ENCODE measurements at regions not wholly inside any gene's neighbourhood (a gene's known extent, or its start where the extent isn't known, plus 50 kb on each side); places are given as distances from the start of the nearest gene placed in this dataset.

DNA sequence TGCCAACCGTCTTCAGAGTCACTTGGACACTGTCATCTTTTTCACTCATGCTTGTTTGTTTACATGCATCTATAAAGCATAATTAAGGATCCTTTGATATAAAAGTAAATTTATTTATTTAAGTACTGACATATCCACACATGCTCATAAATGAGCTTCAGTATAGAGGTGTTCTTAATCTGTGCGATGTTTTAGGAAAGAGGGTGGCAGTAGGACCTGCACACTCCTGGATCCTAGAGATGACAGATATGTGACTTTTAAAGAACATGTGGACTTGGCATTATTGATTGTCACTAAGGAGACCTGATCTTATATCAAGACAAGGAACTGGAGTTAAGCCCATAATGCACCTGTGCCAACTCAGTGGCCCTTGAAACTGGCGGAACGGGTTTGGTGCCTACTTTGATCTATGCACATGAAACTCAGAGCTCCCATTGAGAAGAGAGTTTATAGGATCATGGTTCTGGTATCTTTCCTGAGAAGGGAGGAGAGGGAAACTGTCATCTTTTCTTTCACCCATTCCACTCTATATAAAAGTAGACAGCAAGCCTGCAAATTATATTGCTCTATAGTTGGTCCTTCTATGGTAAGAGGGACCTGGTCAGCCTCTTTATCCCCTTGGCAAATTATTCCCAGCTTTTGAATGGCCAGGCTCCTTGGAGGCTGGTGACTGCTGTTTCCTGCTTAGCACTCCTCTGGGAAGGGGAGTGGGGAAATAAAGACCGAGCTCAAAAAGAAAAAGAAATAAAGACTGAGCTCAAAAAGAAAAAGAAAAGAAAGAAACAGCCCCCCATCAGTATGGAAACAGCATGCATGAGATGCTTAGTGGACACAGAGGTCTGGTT, 57.8 kb upstream of the LIFR start:
- no peak overlapping the region for H3K27ac ChIP-seq
- no peaks in the 10 kb centered on the region for H3K9me3 ChIP-seq
- H3K36me3 ChIP-seq, result no peaks in the 10 kb centered on the region
- DNase-seq (ENCODE audit: low spot score) (no peak), ATAC-seq (ENCODE audit: insufficient number of reproducible peaks, low FRiP score, low read depth) (no peak)
- peaks cover 0 to 5% of the 10 kb centered on the region in 2 donors for H3K4me1 ChIP-seq (ENCODE audit: control insufficient read depth in 1 of 2, low read depth in 2 of 2)
- no peak overlapping the region for H3K4me3 ChIP-seq
- TF ChIP-seq, protein P1, sequence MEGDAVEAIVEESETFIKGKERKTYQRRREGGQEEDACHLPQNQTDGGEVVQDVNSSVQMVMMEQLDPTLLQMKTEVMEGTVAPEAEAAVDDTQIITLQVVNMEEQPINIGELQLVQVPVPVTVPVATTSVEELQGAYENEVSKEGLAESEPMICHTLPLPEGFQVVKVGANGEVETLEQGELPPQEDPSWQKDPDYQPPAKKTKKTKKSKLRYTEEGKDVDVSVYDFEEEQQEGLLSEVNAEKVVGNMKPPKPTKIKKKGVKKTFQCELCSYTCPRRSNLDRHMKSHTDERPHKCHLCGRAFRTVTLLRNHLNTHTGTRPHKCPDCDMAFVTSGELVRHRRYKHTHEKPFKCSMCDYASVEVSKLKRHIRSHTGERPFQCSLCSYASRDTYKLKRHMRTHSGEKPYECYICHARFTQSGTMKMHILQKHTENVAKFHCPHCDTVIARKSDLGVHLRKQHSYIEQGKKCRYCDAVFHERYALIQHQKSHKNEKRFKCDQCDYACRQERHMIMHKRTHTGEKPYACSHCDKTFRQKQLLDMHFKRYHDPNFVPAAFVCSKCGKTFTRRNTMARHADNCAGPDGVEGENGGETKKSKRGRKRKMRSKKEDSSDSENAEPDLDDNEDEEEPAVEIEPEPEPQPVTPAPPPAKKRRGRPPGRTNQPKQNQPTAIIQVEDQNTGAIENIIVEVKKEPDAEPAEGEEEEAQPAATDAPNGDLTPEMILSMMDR (IDR thresholded peaks at IDR 0.05), result no peak
- H3K27me3 ChIP-seq (replicated peaks; ENCODE audit: insufficient read depth), result no peaks in the 10 kb centered on the region

DNA sequence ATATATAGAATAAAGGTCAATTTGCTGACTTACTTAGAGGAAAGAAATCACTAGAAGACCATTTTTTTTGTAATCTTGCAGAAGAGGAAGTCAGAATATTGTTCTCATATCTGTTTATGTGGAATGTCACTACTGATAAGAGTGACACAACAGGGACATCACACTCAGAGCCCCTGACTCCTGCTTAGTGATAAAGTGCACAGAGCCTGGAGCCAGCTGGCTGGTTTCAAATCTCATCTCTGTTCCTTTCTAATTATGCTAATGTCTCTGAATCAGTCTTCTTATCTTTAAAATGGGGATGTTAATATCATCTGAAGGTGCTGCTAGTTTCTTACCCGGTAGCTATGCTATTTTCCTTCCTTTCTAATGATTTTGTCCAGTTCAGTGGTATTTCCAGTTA, 58.6 kb upstream of the LIFR start:
- TF ChIP-seq, protein P1 (IDR thresholded peaks at IDR 0.05), result no peak
- ATAC-seq (ENCODE audit: insufficient number of reproducible peaks, low FRiP score, low read depth), result no peak
- Histone ChIP-seq H3K27me3 (replicated peaks; ENCODE audit: insufficient read depth) (no peaks in the 10 kb centered on the region), H3K4me3 (no peak overlapping the region), H3K27ac (no peak overlapping the region), H3K9me3 (no peaks in the 10 kb centered on the region), H3K4me1 (ENCODE audit: control insufficient read depth in 1 of 2, low read depth in 2 of 2) (peaks cover 0 to 5% of the 10 kb centered on the region in 2 donors), H3K36me3 (no peaks in the 10 kb centered on the region)
- no peak for DNase-seq (ENCODE audit: low spot score)

DNA sequence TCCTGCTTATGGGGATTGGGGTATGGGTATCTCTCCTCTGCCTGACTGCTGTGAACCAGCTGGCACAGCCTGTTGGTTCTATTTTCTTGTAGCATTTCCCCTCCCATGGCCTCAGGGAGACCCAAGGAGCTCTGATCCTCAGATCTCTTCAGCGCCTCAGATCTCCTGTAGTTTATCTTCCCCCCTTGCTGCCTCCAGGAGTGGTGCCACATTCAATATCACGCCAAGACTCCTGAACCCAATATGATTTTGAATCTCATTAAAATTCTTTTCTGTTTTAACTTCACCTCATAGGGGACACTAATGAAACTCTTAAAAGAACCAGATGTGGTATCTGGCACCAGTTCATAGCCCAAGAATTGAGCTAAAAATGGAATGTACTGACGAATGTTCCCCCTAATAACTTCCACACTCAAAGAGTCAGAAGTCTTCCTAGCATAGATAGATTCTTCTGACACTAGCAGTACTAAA, 59.6 kb upstream of the LIFR start:
- no peaks in the 10 kb centered on the region for H3K36me3 ChIP-seq
- H3K27me3 ChIP-seq (replicated peaks; ENCODE audit: insufficient read depth), result no peaks in the 10 kb centered on the region
- H3K4me3 ChIP-seq, result no peak overlapping the region
- TF ChIP-seq, protein P1 (IDR thresholded peaks at IDR 0.05), result no peak
- no peak overlapping the region for H3K27ac ChIP-seq
- peaks cover 0 to 5% of the 10 kb centered on the region in 2 donors for H3K4me1 ChIP-seq (ENCODE audit: control insufficient read depth in 1 of 2, low read depth in 2 of 2)
- no peaks in the 10 kb centered on the region for H3K9me3 ChIP-seq
- ATAC-seq (ENCODE audit: insufficient number of reproducible peaks, low FRiP score, low read depth), result no peak
- no peak for DNase-seq (ENCODE audit: low spot score)

DNA sequence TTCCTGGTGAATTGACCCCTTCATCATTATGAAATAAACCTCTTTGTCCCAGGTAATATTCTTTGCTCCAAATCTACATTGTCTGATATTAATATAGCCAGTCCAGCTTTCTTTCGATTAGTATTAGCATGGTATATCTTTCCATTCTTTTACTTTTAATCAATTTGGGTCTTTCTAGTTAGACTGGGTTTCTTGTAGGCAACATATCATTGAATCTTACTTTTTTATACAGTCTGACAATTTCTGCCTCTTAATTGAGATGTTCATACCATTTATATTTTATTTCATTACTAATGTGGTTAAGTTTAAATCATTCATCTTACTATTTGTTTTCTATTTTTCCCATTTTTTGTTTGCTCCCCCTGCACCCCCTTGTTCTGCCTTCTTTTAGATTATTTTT, 61.7 kb upstream of the LIFR start:
- Histone ChIP-seq H3K9me3 (no peaks in the 10 kb centered on the region), H3K27ac (no peak overlapping the region), H3K36me3 (no peaks in the 10 kb centered on the region), H3K27me3 (replicated peaks; ENCODE audit: insufficient read depth) (no peaks in the 10 kb centered on the region), H3K4me1 (ENCODE audit: control insufficient read depth in 1 of 2, low read depth in 2 of 2) (peaks cover 0 to 21% of the 10 kb centered on the region in 2 donors), H3K4me3 (no peak overlapping the region)
- TF ChIP-seq, protein P1 (IDR thresholded peaks at IDR 0.05), result no peak
- ATAC-seq (ENCODE audit: insufficient number of reproducible peaks, low FRiP score, low read depth), result no peak
- DNase-seq (ENCODE audit: low spot score), result no peak

DNA sequence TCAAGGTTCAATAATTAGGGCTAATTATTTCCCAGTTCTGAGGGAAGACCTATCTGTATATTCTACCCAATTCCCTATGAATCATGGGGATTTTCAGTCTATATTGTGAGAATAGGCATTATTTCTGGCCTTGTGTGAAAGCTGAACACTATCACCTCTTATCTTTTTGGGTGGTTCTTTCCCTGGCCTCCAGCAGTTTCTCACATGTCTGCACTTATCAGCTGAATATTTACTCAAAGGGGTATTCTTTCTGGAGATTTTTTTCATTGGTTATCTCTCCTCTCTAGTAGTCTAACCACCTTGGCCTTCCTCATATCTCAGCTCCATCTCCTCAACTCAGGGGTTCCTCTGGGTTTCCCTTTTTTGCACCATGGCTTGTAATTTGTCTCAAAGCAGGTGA, 64.9 kb upstream of the LIFR start:
- Histone ChIP-seq H3K4me1 (ENCODE audit: control insufficient read depth in 1 of 2, low read depth in 2 of 2) (peaks cover 0 to 15% of the 10 kb centered on the region in 2 donors), H3K9me3 (no peaks in the 10 kb centered on the region), H3K27ac (no peak overlapping the region), H3K27me3 (replicated peaks; ENCODE audit: insufficient read depth) (no peaks in the 10 kb centered on the region), H3K4me3 (no peak overlapping the region), H3K36me3 (no peaks in the 10 kb centered on the region)
- DNase-seq (ENCODE audit: low spot score) (no peak), ATAC-seq (ENCODE audit: insufficient number of reproducible peaks, low FRiP score, low read depth) (no peak)
- TF ChIP-seq, protein P1 (IDR thresholded peaks at IDR 0.05), result no peak

Measured in thoracic aorta (tissue), 2 donors.